Fibroblast of mammary gland (primary cell): ENCODE measurements at regions not wholly inside any gene's neighbourhood (a gene's known extent, or its start where the extent isn't known, plus 50 kb on each side); places are given as distances from the start of the nearest gene placed in this dataset.

Experiments used
- DNase-seq: peaks from one replicate; pipeline ENCODE4 v3.0.0-alpha.2; 2010; ENCODE audit warnings: low read depth
- H3K4me3 ChIP-seq: 2 replicates; pipeline ENCODE4 v1.5.1; 2011; ENCODE audit warnings: low read depth, mild to moderate bottlenecking, low read length, moderate library complexity; ENCODE audit not compliant: control insufficient read depth
- CTCF ChIP-seq: conservative IDR thresholded peaks from 2 replicates; pipeline ENCODE4 v1.5.1; 2011; ENCODE audit warnings: low read depth, low read length, inconsistent platforms; ENCODE audit not compliant: control insufficient read depth, insufficient read depth

- no peak for DNase-seq
- no peak overlapping the region for H3K4me3 ChIP-seq
- TF ChIP-seq CTCF = no peak
These were observed 746.2 kb upstream of the POM121L12 start for GRCh38 chr7:52289247-52289646.

GRCh38 chr7:52287698-52288097 lies 747.7 kb upstream of the POM121L12 start:
- TF ChIP-seq CTCF = no peak
- no peak overlapping the region for H3K4me3 ChIP-seq
- no peak for DNase-seq

- no peak overlapping the region for H3K4me3 ChIP-seq
- no peak for DNase-seq
- TF ChIP-seq CTCF = no peak
These were observed 749.7 kb upstream of the POM121L12 start for GRCh38 chr7:52285689-52286088.

GRCh38 chr7:52283335-52283734 lies 752.1 kb upstream of the POM121L12 start:
- no peak for DNase-seq
- no peak overlapping the region for H3K4me3 ChIP-seq
- TF ChIP-seq CTCF = no peak

GRCh38 chr7:52273685-52274610 lies 761.5 kb upstream of the POM121L12 start:
- TF ChIP-seq CTCF = no peak
- H3K4me3 ChIP-seq = no peak overlapping the region
- no peak for DNase-seq

GRCh38 chr7:52271703-52272102 lies 763.7 kb upstream of the POM121L12 start:
- no peak for DNase-seq
- no peak overlapping the region for H3K4me3 ChIP-seq
- TF ChIP-seq CTCF = no peak
